Stimulated activated CD4-positive, alpha-beta T cell treated with anti-CD3 and anti-CD28 coated beads, Interleukin-12 subunit alpha, Interleukin-12 subunit beta, amount 100 ng/mL, for 4 hours (primary cell): ENCODE measurements at regions not wholly inside any gene's neighbourhood (a gene's known extent, or its start where the extent isn't known, plus 50 kb on each side); places are given as distances from the start of the nearest gene placed in this dataset.

Experiments used
- DNase-seq: peaks from one replicate; pipeline ENCODE4 v3.0.0-alpha.2; 2020

DNA sequence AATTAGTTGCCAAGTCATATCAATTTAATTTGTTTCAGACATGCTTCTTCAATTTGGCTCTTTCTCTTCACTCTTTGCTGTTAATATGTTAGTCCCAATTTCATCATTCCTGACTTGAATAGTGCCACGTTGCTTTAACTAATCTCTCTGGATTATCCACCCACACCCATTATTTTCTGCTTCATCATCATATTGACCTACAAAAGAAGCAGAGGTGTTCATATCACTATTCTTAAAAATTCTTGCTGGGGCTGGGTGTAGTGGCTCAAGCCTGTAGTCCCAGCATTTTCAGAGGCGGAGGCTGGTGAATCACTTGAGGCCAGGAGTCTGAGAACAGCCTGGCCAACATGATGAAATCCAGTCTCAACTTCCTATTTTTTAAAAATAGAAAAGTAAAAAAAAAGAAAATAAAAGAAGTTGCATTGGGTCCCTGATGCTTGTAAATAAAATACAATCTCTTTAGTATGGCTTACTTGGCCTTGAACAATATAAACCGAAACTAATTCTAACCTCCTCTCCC, 65.7 kb upstream of the KCNIP4 start:
- DNase-seq: no peak

- DNase-seq: no peak
These were observed 55.3 kb upstream of the KCNIP4 start for GRCh38 chr4:22003878-22004277.
